Endothelial cell (in vitro differentiated cells): ENCODE measurements at regions not wholly inside any gene's neighbourhood (a gene's known extent, or its start where the extent isn't known, plus 50 kb on each side); places are given as distances from the start of the nearest gene placed in this dataset.

Experiments
- DNase-seq: peaks from one replicate; pipeline ENCODE4 v3.0.0; 2021; ENCODE audit warnings: low spot score
- H3K27ac Mint-ChIP-seq: one replicate; pipeline ENCODE4 v1.8.0; 2021; ENCODE audit warnings: mixed read lengths, inconsistent platforms; ENCODE audit not compliant: unreplicated experiment
- H3K27me3 Mint-ChIP-seq: one replicate; pipeline ENCODE4 v1.8.0; 2021; ENCODE audit warnings: mild to moderate bottlenecking, moderate library complexity, mixed read lengths, inconsistent platforms; ENCODE audit not compliant: unreplicated experiment
- H3K36me3 Mint-ChIP-seq: one replicate; pipeline ENCODE4 v1.8.0; 2021; ENCODE audit warnings: mild to moderate bottlenecking, low read depth, mixed read lengths, inconsistent platforms; ENCODE audit not compliant: unreplicated experiment
- H3K4me1 Mint-ChIP-seq: one replicate; pipeline ENCODE4 v1.8.0; 2021; ENCODE audit warnings: mild to moderate bottlenecking, mixed read lengths, inconsistent platforms; ENCODE audit not compliant: unreplicated experiment
- H3K4me3 Mint-ChIP-seq: one replicate; pipeline ENCODE4 v1.8.0; 2021; ENCODE audit warnings: mild to moderate bottlenecking, mixed read lengths, inconsistent platforms; ENCODE audit not compliant: unreplicated experiment
- H3K9me3 Mint-ChIP-seq: one replicate; pipeline ENCODE4 v1.8.0; 2021; ENCODE audit warnings: mixed read lengths, inconsistent platforms; ENCODE audit not compliant: unreplicated experiment
- TF ChIP-seq, protein P1 (sequence below): fragments of 200-600 bp; sonication (generic); IDR thresholded peaks from one replicate; pipeline ENCODE4 v1.5.0; 2021; ENCODE audit warnings: antibody characterized with exemption; ENCODE audit not compliant: unreplicated experiment

DNA sequence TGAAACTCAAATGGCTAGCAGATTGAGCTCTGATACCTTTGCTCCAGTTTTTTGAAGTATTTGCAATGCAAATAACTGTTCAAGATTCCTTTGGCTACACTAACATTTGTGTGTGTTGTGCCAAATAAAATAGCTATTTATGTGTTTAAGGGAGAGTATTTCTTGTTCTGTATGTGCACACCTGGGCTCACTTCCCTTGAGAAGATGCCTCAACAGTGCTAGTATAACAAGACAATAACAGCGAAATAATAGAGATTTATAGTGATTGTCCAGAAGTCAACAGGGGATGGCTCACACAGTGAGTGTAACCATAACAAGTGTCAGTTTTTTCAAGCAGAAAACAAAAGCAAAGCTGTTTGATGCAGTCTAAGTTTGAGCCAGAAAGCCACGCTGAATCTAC lies 460.5 kb downstream of the CENPC start:
- no peak for DNase-seq
- Mint-ChIP-seq H3K4me3 (no peak overlapping the region), H3K27me3 (no peaks in the 10 kb centered on the region), H3K27ac (no peak overlapping the region), H3K36me3 (no peaks in the 10 kb centered on the region), H3K9me3 (no peaks in the 10 kb centered on the region), H3K4me1 (no peaks in the 10 kb centered on the region)
- TF ChIP-seq, protein P1, sequence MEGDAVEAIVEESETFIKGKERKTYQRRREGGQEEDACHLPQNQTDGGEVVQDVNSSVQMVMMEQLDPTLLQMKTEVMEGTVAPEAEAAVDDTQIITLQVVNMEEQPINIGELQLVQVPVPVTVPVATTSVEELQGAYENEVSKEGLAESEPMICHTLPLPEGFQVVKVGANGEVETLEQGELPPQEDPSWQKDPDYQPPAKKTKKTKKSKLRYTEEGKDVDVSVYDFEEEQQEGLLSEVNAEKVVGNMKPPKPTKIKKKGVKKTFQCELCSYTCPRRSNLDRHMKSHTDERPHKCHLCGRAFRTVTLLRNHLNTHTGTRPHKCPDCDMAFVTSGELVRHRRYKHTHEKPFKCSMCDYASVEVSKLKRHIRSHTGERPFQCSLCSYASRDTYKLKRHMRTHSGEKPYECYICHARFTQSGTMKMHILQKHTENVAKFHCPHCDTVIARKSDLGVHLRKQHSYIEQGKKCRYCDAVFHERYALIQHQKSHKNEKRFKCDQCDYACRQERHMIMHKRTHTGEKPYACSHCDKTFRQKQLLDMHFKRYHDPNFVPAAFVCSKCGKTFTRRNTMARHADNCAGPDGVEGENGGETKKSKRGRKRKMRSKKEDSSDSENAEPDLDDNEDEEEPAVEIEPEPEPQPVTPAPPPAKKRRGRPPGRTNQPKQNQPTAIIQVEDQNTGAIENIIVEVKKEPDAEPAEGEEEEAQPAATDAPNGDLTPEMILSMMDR: no peak

DNA sequence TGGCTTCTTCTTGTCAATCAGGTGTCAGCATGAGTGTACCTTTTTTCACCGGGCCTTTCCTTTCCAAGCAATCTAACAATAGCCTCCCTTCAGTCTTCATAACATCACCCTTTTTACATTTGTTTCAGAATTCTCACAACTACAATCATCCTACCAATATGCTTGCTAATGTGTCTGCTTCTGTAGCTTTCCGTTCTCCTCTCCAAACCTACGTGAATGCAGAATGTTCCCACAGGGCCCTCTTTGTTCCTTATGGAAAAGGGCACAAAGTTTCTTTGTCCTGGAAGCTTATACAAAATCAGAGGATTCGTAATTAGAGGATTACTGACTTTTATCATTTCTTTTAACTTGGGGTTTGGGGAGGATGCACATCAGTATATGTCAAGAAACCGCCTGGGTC lies 461.8 kb downstream of the CENPC start:
- DNase-seq: no peak
- no peaks in the 10 kb centered on the region for H3K9me3 Mint-ChIP-seq
- no peak overlapping the region for H3K27ac Mint-ChIP-seq
- no peaks in the 10 kb centered on the region for H3K27me3 Mint-ChIP-seq
- H3K4me3 Mint-ChIP-seq: no peak overlapping the region
- TF ChIP-seq, protein P1: no peak
- H3K36me3 Mint-ChIP-seq: no peaks in the 10 kb centered on the region
- no peaks in the 10 kb centered on the region for H3K4me1 Mint-ChIP-seq

DNA sequence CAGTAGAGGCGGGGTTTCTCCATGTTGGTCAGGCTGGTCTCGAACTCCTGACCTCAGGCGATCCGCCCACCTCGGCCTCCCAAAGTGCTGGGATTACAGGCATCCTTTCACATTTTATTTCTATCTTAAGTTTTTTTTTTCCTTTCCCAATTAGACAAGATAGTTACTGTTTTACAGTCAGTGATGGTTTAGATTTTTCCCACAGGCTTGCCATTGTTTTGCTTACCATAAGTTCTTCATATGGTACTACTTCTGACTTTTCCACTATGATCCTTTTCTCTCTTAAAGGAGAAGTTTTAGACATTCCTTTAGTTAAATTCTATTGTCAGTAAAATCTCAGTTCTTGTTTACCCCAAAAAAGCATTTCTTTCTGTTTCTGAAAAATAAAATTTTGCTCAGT lies 462.6 kb downstream of the CENPC start:
- no peak for DNase-seq
- no peaks in the 10 kb centered on the region for H3K27me3 Mint-ChIP-seq
- H3K4me3 Mint-ChIP-seq: no peak overlapping the region
- TF ChIP-seq, protein P1: no peak
- H3K4me1 Mint-ChIP-seq: no peaks in the 10 kb centered on the region
- no peaks in the 10 kb centered on the region for H3K36me3 Mint-ChIP-seq
- H3K27ac Mint-ChIP-seq: no peak overlapping the region
- H3K9me3 Mint-ChIP-seq: no peaks in the 10 kb centered on the region

DNA sequence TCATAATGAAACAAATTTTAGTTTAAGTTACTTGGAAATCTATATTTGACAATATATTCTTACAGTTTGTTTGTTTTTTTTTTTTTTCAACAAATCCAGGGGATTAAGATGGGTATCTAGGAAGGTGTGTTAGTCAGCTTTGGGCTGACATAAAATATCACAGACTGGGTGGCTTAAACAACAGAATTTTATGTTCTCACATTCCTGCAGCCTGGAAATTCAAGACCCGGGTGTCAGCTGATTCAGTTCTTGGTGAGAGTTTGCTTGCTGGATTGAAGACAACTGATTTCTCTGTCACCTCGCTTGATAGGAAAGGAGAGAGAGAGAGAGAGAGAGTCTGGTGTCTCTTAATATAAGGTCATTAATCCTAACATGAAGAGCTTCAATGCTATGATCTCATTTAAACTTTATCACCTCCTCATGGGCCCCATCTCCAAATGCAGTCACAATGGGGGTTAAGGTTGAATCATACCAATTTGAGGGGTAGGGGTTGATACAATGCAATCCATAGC lies 465.2 kb downstream of the CENPC start:
- TF ChIP-seq, protein P1: no peak
- Mint-ChIP-seq H3K27ac (no peak overlapping the region), H3K9me3 (no peaks in the 10 kb centered on the region), H3K27me3 (no peaks in the 10 kb centered on the region), H3K4me1 (no peaks in the 10 kb centered on the region), H3K36me3 (no peaks in the 10 kb centered on the region), H3K4me3 (no peak overlapping the region)
- DNase-seq: no peak

GRCh38 chr4:67071641-67072040 lies 473.7 kb downstream of the CENPC start:
- H3K36me3 Mint-ChIP-seq: peaks cover 19% of the 10 kb centered on the region
- H3K27ac Mint-ChIP-seq: no peak overlapping the region
- no peak overlapping the region for H3K4me3 Mint-ChIP-seq
- DNase-seq: no peak
- TF ChIP-seq, protein P1: no peak
- H3K9me3 Mint-ChIP-seq: peaks cover 5% of the 10 kb centered on the region
- no peaks in the 10 kb centered on the region for H3K4me1 Mint-ChIP-seq
- peaks cover 2% of the 10 kb centered on the region for H3K27me3 Mint-ChIP-seq
